SH-SY5Y (cell line): ENCODE measurements at regions not wholly inside any gene's neighbourhood (a gene's known extent, or its start where the extent isn't known, plus 50 kb on each side); places are given as distances from the start of the nearest gene placed in this dataset.

Experiments used
- GATA2 ChIP-seq: IDR thresholded peaks from 2 replicates; pipeline ENCODE4 v1.6.1; 2011; ENCODE audit warnings: mild to moderate bottlenecking, low read depth, low read length
- GATA3 ChIP-seq: IDR thresholded peaks from 2 replicates; pipeline ENCODE4 v1.6.1; 2011; ENCODE audit warnings: low read depth, mild to moderate bottlenecking, low read length, moderate library complexity

- no peak for TF ChIP-seq GATA2
- no peak for TF ChIP-seq GATA3
These were observed 510.0 kb downstream of the LTN1 start for GRCh38 chr21:28482657-28483056.

- TF ChIP-seq GATA2: no peak
- TF ChIP-seq GATA3: no peak
These were observed 512.2 kb downstream of the LTN1 start for GRCh38 chr21:28480470-28480869.

GRCh38 chr21:28473530-28474220 is 519.0 kb downstream of the LTN1 start:
- TF ChIP-seq GATA3: no peak
- TF ChIP-seq GATA2: no peak

- TF ChIP-seq GATA2 (no peak), GATA3 (no peak)
These were observed 527.7 kb downstream of the LTN1 start for GRCh38 chr21:28464988-28465387.

- TF ChIP-seq GATA2 (no peak), GATA3 (no peak)
These were observed 528.6 kb downstream of the LTN1 start for GRCh38 chr21:28464095-28464494.

- TF ChIP-seq GATA2: no peak
- no peak for TF ChIP-seq GATA3
These were observed 533.5 kb downstream of the LTN1 start for GRCh38 chr21:28459193-28459592.

GRCh38 chr21:28458446-28458845 is 534.2 kb downstream of the LTN1 start:
- TF ChIP-seq GATA2 (no peak), GATA3 (no peak)

GRCh38 chr21:28455253-28455600 is 537.5 kb downstream of the LTN1 start:
- TF ChIP-seq GATA3 (no peak), GATA2 (no peak)

- no peak for TF ChIP-seq GATA3
- no peak for TF ChIP-seq GATA2
These were observed 538.0 kb downstream of the LTN1 start for GRCh38 chr21:28454564-28455252.

GRCh38 chr21:28447462-28447861 is 545.2 kb downstream of the LTN1 start:
- TF ChIP-seq GATA3: no peak
- TF ChIP-seq GATA2: no peak

GRCh38 chr21:28445141-28445830 is 547.4 kb downstream of the LTN1 start:
- TF ChIP-seq GATA3 (no peak), GATA2 (no peak)

- no peak for TF ChIP-seq GATA2
- no peak for TF ChIP-seq GATA3
These were observed 548.1 kb downstream of the LTN1 start for GRCh38 chr21:28444557-28444956.

- TF ChIP-seq GATA3 (no peak), GATA2 (no peak)
These were observed 548.6 kb downstream of the LTN1 start for GRCh38 chr21:28444111-28444510.

GRCh38 chr21:28442624-28443023 is 550.1 kb downstream of the LTN1 start:
- no peak for TF ChIP-seq GATA3
- no peak for TF ChIP-seq GATA2

- TF ChIP-seq GATA3 (no peak), GATA2 (no peak)
These were observed 550.6 kb downstream of the LTN1 start for GRCh38 chr21:28442085-28442484.
